ENCODE measurements at regions not wholly inside any gene's neighbourhood (a gene's known extent, or its start where the extent isn't known, plus 50 kb on each side); places are given as distances from the start of the nearest gene placed in this dataset.

DNA sequence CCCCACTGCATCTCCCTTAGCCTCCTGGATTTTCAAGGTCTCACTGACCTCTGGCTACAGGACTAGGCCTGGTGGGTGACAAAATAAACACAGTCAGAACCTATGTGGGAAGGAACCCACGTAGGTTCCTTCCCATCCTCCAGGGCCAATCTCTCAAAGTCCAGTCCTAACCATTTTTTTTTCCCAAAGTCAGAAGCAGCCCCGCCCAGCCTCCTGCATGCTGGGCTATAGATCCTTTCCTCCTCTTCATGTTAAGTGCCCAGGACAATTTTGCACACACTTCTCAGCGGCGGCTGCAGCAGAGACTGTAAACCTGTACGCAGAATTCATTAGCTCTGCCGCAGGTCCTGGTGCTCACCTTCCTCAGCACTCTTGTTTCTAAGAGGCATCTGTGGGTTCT is 285.8 kb downstream of the NPIPA8 start:
- H3K4me3 Mint-ChIP-seq = no peak overlapping the region
- no peaks in the 10 kb centered on the region for H3K9me3 Mint-ChIP-seq
- no peaks in the 10 kb centered on the region for H3K4me1 Mint-ChIP-seq
- H3K27ac Mint-ChIP-seq = no peak overlapping the region
- H3K36me3 Mint-ChIP-seq = no peaks in the 10 kb centered on the region
- ATAC-seq (no peak), DNase-seq (ENCODE audit: low spot score in 2 of 2) (no peak)

DNA sequence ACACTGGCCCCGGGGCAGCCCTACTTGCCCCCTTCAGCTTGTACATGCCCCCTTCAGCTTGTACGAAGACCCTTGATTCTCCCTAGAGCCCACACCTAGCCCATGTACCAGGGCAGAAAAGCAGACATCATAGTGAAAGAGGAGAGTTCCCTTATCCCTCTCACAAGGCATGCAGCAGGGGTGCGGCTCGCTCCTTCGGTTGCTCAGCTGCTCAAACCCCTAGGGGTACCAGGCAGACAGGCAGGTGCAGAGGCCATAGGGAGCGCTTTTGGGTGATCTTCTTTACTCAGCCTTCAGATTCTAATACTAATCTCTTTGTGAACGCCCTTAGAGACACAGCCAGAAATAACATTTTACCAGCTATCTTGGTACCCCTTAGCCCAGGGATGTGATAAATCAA is 286.3 kb downstream of the NPIPA8 start:
- H3K9me3 Mint-ChIP-seq = no peaks in the 10 kb centered on the region
- no peak overlapping the region for H3K27ac Mint-ChIP-seq
- ATAC-seq (no peak), DNase-seq (ENCODE audit: low spot score in 2 of 2) (no peak)
- no peak overlapping the region for H3K4me3 Mint-ChIP-seq
- no peaks in the 10 kb centered on the region for H3K36me3 Mint-ChIP-seq
- H3K4me1 Mint-ChIP-seq = no peaks in the 10 kb centered on the region

GRCh38 chr16:18049547-18050133 is 286.9 kb downstream of the NPIPA8 start:
- H3K4me1 Mint-ChIP-seq = no peaks in the 10 kb centered on the region
- H3K36me3 Mint-ChIP-seq = no peaks in the 10 kb centered on the region
- ATAC-seq (no peak), DNase-seq (ENCODE audit: low spot score in 2 of 2) (no peak)
- no peak overlapping the region for H3K4me3 Mint-ChIP-seq
- H3K27ac Mint-ChIP-seq = no peak overlapping the region
- H3K9me3 Mint-ChIP-seq = no peaks in the 10 kb centered on the region

GRCh38 chr16:18048853-18049546 is 287.5 kb downstream of the NPIPA8 start:
- ATAC-seq (no peak), DNase-seq (ENCODE audit: low spot score in 2 of 2) (no peak)
- Mint-ChIP-seq H3K9me3 (no peaks in the 10 kb centered on the region), H3K4me3 (no peak overlapping the region), H3K27ac (no peak overlapping the region), H3K36me3 (no peaks in the 10 kb centered on the region), H3K4me1 (no peaks in the 10 kb centered on the region)

GRCh38 chr16:18047761-18048160 is 288.8 kb downstream of the NPIPA8 start:
- H3K9me3 Mint-ChIP-seq = no peaks in the 10 kb centered on the region

DNA sequence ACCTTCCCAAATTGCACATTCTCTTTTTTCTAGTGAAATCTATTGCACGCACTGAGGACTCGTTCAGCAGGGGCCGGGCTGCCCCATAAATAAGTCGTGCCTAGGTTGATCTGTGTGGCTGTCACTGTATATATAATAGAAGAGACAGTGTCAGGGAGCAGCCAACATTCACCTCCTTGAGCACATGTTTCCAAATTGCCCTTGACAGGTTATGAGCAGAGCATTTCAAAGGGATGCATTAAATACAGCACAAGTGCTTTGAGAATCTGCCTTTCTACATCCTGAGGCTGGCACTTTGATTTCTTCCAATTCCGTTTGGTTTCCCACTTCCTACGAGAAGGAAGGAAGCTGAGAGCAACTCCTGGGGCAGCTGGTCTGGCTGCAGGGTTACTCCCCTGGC is 291.2 kb downstream of the NPIPA8 start:
- Mint-ChIP-seq H3K4me3 (no peak overlapping the region), H3K36me3 (no peaks in the 10 kb centered on the region), H3K4me1 (no peaks in the 10 kb centered on the region), H3K27ac (no peak overlapping the region), H3K9me3 (no peaks in the 10 kb centered on the region)
- ATAC-seq (no peak), DNase-seq (ENCODE audit: low spot score in 2 of 2) (no peak)

More at GRCh38 chr16:18047761-18048160, 288.8 kb downstream of the NPIPA8 start:
- no peak for ATAC-seq
- no peak for DNase-seq (ENCODE audit: low spot score in 2 of 2)
- Mint-ChIP-seq H3K4me3 (no peak overlapping the region), H3K27ac (no peak overlapping the region), H3K4me1 (no peaks in the 10 kb centered on the region), H3K36me3 (no peaks in the 10 kb centered on the region)

- Mint-ChIP-seq H3K4me3 (no peak overlapping the region), H3K27ac (no peak overlapping the region), H3K9me3 (no peaks in the 10 kb centered on the region), H3K36me3 (no peaks in the 10 kb centered on the region), H3K4me1 (no peaks in the 10 kb centered on the region)
- no peak for ATAC-seq
- DNase-seq (ENCODE audit: low spot score in 2 of 2) = no peak
These were observed 294.4 kb downstream of the NPIPA8 start for GRCh38 chr16:18041864-18042834.

DNA sequence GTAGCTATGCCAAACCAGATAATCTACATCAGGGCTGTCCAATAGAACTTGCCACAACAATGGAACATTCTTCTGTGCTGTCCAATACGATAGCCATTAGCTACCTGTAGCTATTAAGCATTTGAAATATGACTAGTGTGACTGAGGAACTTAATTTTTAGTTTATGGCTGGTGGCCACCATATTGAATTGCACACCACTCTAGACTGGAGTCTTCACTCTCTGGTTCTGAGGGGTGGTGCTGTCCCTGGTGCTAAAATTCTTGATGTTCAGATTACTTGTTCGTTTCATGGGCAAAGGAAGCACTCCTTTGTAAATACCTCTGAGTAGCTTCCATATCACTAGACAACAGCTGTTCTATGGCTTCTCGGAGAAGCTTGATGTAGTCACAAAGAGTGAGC is 296.6 kb downstream of the NPIPA8 start:
- Mint-ChIP-seq H3K4me3 (no peak overlapping the region), H3K4me1 (no peaks in the 10 kb centered on the region), H3K27ac (no peak overlapping the region), H3K36me3 (no peaks in the 10 kb centered on the region), H3K9me3 (no peaks in the 10 kb centered on the region)
- DNase-seq (ENCODE audit: low spot score in 2 of 2) (no peak), ATAC-seq (no peak)

GRCh38 chr16:18037051-18037450 is 299.5 kb downstream of the NPIPA8 start:
- ATAC-seq (no peak), DNase-seq (ENCODE audit: low spot score in 2 of 2) (no peak)
- no peak overlapping the region for H3K4me3 Mint-ChIP-seq
- no peaks in the 10 kb centered on the region for H3K4me1 Mint-ChIP-seq
- no peak overlapping the region for H3K27ac Mint-ChIP-seq
- H3K9me3 Mint-ChIP-seq = no peaks in the 10 kb centered on the region
- H3K36me3 Mint-ChIP-seq = no peaks in the 10 kb centered on the region

GRCh38 chr16:18024611-18025010 is 311.9 kb downstream of the NPIPA8 start:
- no peaks in the 10 kb centered on the region for H3K4me1 Mint-ChIP-seq
- H3K27ac Mint-ChIP-seq = no peak overlapping the region
- H3K36me3 Mint-ChIP-seq = no peaks in the 10 kb centered on the region
- DNase-seq (ENCODE audit: low spot score in 2 of 2) (no peak), ATAC-seq (no peak)
- H3K9me3 Mint-ChIP-seq = no peaks in the 10 kb centered on the region
- H3K4me3 Mint-ChIP-seq = no peak overlapping the region

GRCh38 chr16:18018376-18018775 is 318.2 kb downstream of the NPIPA8 start:
- H3K9me3 Mint-ChIP-seq = no peaks in the 10 kb centered on the region

GRCh38 chr16:18013863-18014262 is 322.7 kb downstream of the NPIPA8 start:
- H3K4me1 Mint-ChIP-seq = no peaks in the 10 kb centered on the region
- H3K36me3 Mint-ChIP-seq = no peaks in the 10 kb centered on the region
- H3K4me3 Mint-ChIP-seq = no peak overlapping the region
- DNase-seq (ENCODE audit: low spot score in 2 of 2) = no peak
- H3K9me3 Mint-ChIP-seq = peaks cover 2% of the 10 kb centered on the region
- no peak for ATAC-seq
- no peak overlapping the region for H3K27ac Mint-ChIP-seq

More at GRCh38 chr16:18018376-18018775, 318.2 kb downstream of the NPIPA8 start:
- Mint-ChIP-seq H3K4me1 (no peaks in the 10 kb centered on the region), H3K4me3 (no peak overlapping the region), H3K27ac (no peak overlapping the region), H3K36me3 (no peaks in the 10 kb centered on the region)
- ATAC-seq = no peak
- no peak for DNase-seq (ENCODE audit: low spot score in 2 of 2)

DNA sequence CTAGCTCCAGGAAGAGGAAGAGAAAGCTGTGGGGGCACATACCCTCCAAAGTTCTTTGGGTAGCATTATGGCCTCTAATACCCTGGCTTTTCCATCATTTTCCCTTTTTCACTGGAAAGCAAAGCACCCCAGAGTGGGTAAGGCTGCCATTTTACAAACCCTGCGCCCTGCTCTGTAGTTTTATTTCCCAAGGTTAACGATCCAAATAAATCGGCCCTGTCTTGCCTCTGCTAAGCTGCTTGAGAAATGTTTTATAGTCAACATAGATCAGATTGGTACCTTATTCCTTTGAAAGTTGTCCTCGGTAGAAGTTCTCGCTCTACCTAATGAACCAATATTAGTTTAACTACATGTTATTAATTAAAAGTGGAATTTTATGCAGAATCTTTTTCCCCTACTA is 328.2 kb downstream of the NPIPA8 start:
- H3K4me3 Mint-ChIP-seq = no peak overlapping the region
- no peak overlapping the region for H3K27ac Mint-ChIP-seq
- no peaks in the 10 kb centered on the region for H3K4me1 Mint-ChIP-seq
- H3K9me3 Mint-ChIP-seq = peaks cover 2% of the 10 kb centered on the region
- DNase-seq (ENCODE audit: low spot score in 2 of 2) = no peak
- H3K36me3 Mint-ChIP-seq = no peaks in the 10 kb centered on the region
- ATAC-seq = no peak

DNA sequence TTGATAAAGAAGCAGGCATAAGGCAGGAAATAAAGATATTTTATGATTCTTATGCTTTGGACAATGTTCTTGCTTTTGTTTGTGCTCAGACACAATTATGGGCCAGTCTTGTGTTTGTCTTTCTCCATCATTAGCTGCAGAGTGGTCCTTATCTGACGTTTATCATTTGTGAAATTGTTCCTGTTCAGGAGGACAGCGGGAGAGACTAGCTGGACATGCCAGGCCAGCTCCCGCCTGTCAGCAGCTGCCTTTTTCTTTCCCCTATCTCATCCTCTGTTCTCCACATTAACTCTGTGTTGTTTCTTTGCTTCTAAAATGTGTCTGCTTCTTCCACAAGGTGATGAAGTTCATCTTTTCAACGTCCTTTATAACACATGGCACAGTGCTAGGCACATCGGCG is 333.5 kb downstream of the NPIPA8 start:
- Mint-ChIP-seq H3K9me3 (no peaks in the 10 kb centered on the region), H3K4me3 (no peak overlapping the region)
- no peak for ATAC-seq

GRCh38 chr16:17998996-17999395 is 337.5 kb downstream of the NPIPA8 start:
- Mint-ChIP-seq H3K36me3 (no peaks in the 10 kb centered on the region), H3K4me3 (no peak overlapping the region), H3K27ac (no peak overlapping the region), H3K4me1 (no peaks in the 10 kb centered on the region), H3K9me3 (no peaks in the 10 kb centered on the region)
- DNase-seq (ENCODE audit: low spot score in 2 of 2) = no peak
- ATAC-seq = no peak

More for the DNA sequence above, 333.5 kb downstream of the NPIPA8 start:
- Mint-ChIP-seq H3K36me3 (no peaks in the 10 kb centered on the region), H3K27ac (no peak overlapping the region), H3K4me1 (no peaks in the 10 kb centered on the region)
- no peak for DNase-seq (ENCODE audit: low spot score in 2 of 2)

Data from stimulated activated effector memory CD8-positive, alpha-beta T cell treated with anti-CD3 and anti-CD28 coated beads, Interleukin-12 subunit alpha, Interleukin-12 subunit beta, amount 100 ng/mL, for 72 hours (primary cell).